B cell (primary cell): ENCODE measurements at regions not wholly inside any gene's neighbourhood (a gene's known extent, or its start where the extent isn't known, plus 50 kb on each side); places are given as distances from the start of the nearest gene placed in this dataset.

ENCODE experiments used
- CTCF ChIP-seq: fragments of 200-600 bp; IDR thresholded peaks from one replicate; pipeline ENCODE4 v1.8.0; 2022; ENCODE audit warnings: antibody characterized with exemption, mild to moderate bottlenecking
- EZH2 ChIP-seq: IDR thresholded peaks from 2 replicates; pipeline ENCODE4 v1.6.1; 2012; ENCODE audit warnings: borderline replicate concordance, low read depth, mild to moderate bottlenecking, moderate library complexity, low read length; ENCODE audit not compliant: insufficient read depth, poor library complexity, severe bottlenecking

- no peak for TF ChIP-seq CTCF
- TF ChIP-seq EZH2, result no peak
These were observed 204.4 kb upstream of the MEX3C start for GRCh38 chr18:51401912-51402311.
